ENCODE measurements at regions not wholly inside any gene's neighbourhood (a gene's known extent, or its start where the extent isn't known, plus 50 kb on each side); places are given as distances from the start of the nearest gene placed in this dataset.

DNA sequence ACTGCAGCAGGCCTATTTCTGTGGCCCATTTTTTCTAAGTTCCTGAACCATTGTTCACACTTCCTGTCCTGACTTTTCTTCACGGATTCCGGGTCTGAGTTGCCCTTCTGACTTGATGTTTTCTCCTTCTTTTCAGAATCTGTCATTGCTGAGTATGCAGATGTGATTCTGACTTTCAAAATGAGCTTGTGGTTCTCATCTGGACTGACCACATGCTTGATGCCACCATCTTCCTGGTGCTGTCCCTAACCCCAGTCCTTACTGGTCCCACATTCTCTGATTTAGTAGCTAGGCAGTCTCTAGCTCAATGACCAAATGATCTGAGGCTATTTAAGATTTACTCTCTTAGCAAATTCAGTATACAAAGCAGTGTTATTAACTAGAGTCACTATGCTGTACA, 822.3 kb upstream of the TENM3 start:
- no peak for DNase-seq

DNA sequence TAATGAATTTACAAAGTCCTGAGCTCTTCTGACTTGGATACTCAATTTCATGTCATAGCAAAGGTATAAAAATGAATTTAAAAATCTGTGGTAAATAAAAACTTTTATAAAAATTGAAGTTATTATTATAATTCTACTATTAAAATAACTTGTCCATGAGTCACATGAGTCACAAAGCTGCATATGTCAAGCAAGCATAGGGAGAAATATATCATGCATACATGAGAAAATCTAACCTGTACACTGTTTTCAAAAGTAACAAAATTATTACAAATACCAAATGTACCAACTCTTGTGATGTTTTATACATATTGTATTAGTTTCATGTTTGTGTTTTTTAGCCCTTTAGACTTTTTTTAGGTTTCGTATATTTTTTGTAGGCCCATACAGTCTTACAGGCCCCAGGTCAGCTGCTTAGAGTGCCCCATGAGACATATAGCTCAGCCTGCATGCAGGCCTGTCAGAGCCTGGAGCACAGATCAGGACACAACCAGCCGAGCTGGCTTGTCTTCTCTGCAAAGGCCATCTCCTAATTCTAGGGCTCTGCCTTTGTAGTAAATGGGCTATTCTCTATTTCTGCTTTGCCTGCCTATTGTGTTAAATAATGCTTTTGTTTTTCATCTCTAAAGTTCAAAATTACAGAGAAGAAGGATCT, 818.7 kb upstream of the TENM3 start:
- no peak for DNase-seq

DNA sequence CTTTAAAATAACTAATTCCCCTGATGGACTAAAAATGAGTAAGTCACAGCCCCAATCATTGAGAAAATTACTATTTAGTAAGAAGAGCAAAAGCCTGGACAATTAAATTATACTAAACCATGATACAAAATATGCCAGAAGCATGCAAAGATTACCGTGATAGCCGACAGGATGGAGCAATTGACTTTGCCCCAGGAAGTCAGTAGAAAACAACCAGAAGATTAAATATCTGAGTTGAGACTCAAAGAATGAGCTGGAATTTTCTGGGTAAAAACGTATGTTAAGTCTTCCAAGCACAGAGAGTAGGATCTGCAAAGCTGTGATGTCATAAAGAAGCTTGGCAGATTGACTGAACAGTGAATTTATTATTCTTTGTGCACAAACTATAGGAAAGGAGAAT, 816.1 kb upstream of the TENM3 start:
- DNase-seq: no peak

DNA sequence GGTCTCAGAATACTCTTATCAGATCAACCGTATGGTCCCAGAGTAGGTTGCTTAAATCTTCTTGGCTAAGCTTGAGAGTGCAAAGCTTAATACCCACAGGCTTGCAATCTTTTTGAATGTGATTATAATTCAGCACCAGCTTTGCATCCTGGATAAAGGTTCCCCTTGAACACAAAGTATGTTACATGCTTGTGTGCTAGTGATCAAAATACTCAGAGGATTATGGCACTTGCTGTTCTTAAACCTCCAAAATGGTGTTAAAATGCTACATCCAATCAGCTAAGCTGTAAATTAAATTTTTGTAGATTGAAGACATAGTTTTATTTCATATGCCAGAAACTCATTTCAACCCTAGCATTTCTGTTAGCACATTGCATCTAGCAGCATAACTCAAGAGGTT, 812.2 kb upstream of the TENM3 start:
- no peak for DNase-seq

DNA sequence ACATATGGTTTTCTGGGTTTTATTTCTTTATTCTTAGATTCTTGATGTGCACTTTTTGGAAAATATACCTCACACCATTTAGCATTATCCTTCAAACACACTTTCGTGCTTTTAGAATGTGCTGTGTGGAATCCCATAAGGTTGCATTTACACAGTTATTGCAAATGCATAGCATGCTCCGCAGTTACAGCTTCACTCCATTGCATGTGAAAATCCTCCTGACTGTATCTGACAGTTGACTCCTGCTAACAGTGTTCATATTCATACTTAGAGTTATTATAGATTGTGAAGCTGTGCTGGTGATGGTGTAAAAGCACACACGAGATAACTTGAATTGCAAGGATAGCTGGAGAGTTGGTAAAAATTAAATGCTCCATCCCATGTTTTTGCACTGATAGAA, 811.5 kb upstream of the TENM3 start:
- no peak for DNase-seq

DNA sequence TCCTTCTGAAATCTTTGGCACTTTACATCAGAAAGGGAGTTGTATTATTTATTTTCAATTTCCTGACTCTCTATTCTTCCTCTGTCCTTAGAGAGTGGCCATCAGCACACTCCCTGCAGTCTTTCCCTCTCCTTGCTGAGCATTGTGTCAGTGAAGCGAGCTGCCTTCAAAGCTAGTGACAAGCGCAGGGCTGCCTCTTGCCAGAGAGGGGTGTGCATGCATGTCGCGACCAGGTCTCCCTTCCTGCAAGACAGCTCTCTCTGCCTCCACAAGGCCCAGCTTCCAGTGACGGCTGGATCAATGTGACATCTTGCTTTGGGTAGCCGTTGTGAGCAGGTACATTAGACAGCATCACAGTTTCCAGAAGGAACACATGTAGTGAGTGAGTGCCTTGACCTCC, 810.9 kb upstream of the TENM3 start:
- DNase-seq: no peak

DNA sequence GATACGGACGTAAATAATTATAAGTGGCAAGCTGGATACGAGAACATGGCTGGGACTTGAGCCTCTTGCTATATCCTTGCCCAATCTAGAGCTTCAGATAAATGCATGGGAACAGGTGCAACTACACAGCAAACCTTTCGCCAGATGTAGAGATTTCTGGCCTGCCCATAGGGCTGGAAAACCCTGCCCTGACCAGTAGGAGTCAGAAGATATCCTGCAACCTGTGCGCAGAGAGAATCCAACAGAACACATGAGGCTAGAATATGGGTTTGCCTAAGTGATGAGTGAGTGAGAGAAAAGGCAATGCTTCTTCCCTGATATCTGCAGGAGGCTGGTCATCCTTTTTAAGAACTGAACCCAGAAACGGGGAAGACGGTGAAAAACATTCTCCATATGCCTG, 805.3 kb upstream of the TENM3 start:
- DNase-seq: no peak

DNA sequence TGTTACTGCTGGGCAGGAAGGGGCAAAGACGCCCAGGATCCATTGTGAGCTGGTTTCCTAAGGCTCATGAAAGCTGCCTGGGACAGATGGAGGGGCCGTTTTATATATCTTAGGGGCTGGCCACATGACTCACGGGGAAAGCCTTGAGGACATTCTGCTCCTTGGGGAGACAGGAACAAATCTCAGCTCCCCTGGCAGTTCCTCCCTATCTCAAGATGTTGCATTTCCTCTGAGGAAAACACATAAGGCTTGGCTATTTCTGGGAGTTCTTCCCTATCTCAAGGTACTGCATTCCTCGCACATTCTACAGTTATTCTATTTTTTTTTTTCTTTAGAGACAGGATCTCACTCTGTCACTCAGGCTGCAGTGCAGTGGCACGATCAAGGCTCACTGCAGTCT, 804.6 kb upstream of the TENM3 start:
- no peak for DNase-seq

DNA sequence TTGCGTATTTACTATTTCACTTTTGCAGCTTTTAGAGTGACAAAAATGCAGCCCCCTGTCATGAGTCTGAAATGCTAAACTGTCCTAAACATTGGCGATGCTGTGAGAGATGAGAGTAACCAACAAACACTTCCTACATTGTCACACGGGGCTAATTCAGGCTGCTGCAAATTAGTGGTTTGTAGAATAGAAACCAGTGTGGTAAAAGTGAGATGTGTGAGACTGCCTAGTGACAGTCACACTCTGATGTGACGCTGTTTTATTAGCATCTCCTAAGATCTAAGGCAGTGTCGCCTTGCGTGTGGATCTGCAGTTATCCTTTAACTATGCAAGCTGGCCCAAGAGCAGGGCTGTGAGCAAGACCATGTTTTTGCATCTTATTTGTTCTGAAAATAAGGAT, 800.2 kb upstream of the TENM3 start:
- no peak for DNase-seq

DNA sequence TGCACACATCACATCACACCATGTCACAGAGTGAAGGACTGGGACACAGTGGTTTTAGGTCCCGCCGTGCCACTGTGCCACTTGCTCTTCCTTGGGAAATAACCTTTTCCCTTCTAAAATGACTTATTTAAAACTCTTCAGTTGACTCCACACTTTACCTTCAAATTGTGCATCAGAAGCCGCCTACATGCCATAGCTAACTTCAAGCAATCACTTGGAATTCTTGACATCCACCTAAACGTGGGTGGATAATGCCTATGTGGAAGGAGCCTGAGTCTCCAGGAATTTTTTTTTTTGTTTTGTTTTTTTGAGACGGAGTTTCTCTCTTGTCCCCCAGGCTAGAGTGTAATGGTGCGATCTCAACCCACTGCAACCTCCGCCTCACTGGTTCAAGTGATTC, 777.4 kb upstream of the TENM3 start:
- DNase-seq: no peak

DNA sequence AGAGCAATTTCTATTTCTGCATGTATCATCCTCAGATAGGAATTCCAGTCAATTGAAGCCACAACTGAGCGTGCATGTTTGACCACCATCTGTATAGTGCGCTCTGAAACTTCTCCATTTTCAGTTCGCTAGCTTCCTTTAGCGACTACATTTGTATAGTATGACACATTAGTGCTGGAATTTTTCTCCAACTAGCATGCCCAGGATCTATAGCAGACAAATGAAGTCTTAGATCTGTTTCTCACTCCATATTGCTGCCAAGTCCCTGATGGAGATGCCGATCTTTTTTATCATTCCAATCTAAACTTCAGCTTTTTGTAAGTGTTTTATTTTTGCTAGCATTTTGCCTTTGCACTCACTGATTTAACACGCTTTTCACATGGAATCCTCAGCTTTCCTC, 774.8 kb upstream of the TENM3 start:
- no peak for DNase-seq

DNA sequence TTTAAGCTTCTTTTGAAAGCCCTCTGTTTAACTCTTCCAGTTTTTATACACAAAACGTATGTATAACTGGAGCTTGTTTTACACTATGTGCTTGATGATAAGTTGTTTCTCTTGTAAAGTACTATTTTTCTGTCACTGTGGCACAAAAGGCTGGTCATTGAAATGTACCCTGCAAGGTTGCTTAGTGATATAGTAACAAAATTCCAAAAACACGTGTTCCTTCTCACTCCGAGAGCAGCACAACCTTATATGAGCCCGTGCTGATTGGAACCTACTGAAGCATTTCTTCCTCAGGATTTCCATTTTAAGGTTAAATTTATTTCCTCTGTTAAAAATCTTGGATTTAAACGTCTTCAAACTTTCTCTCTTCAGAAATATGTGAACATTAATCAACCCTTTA, 772.9 kb upstream of the TENM3 start:
- no peak for DNase-seq

DNA sequence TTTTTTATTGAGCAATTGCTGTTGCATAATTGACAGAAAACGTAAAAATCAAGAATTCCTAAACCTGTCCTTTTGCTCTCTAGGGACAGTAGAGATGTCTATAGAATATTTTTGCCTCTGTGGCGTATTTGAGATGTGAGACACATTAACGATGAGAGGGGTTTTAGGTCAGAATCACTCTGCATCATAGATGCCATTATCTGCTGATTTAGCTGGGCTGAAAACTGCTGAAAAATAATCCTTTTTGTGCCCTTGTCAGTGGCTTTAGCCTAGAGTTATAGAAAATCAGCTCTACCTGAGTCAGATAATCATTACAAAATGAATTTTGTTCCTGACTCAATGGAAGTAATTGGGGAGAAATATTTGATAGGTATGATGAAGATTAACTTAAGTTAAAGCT, 767.8 kb upstream of the TENM3 start:
- no peak for DNase-seq

DNA sequence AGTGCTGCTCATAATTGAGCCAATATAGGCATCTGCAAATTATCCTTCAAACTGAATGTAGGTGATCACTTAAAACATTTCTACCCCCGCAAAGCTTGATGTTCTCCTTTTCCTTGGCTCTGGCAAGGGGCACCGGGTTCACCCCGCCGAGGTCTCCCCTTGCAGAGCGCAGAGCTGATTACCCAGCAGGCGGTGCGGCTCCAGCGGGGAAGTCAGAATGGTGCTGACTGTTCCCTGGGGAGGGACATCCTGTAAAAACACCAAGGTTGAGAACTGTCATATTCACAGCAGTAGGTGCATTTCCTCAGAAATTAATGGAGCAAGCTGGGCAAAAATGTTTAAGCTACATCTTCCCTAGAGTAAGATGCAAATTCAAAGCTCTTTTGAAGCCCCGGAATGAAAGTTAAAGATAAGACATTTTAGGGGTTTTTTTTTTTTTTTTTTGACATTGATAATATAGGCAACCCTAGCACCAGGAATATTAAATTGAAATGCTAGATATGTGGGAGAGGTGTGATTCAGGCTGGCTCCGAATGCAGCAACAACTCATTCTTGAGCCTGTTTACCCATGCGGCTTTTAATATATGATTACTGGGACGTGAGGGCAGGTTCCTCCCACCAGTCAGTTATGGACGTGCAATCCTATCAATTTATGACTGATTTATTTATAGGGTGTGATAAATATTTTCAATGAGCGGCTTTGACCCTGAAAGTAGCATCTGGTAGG, 767.3 kb upstream of the TENM3 start:
- no peak for DNase-seq

DNA sequence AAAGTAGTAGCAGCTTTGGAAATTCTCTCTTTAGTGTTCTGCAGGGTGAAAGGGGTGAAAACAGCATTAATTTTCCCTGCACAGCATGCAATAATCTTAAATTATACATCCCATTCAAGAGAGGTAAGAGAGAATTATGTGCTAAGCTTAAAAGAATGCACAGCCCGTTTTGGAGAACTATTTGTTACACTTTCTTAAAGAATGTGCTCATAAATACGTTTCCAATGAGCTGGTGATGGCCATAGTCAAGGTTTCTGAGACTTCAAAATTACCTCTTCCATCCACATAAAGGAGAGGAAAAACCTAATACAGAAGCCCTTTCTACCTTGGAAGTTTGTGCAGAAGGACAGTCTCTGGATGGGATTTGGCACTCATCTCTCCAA, 766.7 kb upstream of the TENM3 start:
- no peak for DNase-seq

DNA sequence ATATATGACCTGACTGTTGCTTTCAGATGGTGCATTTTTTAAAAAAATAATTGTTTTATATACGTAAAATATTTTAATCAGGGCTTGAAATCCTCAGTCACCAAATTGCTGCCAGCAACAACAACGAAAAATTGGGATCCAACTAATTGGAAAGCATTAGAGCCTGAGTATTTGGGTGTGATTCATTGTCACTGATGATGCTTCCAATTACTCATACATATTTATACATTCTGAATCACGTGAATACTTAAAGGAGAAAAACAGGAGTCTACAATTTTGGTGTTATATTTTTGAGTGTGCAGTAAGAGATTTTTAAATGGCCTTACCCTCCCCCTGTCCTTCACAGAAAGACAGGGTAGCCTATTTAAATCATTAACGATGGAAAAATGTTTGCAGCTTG, 765.6 kb upstream of the TENM3 start:
- no peak for DNase-seq

DNA sequence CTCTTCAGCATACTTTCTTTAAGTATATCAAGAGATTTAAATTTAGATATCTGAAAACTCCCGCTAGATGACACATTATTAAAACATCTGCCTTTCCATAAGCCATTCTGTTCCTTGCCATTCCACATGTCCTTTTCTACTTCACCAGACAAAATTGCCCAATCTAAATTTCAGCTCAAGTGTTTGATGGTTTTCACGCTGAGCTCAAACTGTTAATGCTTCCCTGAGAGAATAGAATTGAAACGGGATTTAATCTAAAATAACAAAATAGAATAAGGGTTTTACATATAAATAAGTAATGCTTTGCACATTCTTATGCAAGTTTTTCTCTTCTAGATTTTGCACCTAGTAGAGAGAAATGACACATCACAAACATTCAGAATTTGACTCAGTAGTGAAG, 764.5 kb upstream of the TENM3 start:
- DNase-seq: no peak

DNA sequence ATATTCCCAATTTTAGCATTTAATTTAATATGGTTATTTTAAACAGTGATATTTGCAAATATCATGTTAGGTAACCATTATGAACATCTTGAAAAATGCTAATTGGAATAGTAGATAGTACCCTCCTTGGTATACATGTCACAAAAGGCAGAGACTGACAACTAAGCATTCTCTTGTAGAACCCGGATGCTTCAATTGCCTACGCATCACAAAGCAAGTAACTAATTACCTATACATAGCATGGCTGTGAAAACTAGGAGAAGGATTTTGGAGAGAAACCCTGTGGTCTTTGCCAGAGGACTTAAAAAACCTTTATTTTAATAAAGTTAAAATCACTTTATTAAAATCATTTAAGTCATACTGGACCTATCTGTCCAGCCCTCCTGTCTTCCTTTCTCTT, 764.1 kb upstream of the TENM3 start:
- DNase-seq: no peak

DNA sequence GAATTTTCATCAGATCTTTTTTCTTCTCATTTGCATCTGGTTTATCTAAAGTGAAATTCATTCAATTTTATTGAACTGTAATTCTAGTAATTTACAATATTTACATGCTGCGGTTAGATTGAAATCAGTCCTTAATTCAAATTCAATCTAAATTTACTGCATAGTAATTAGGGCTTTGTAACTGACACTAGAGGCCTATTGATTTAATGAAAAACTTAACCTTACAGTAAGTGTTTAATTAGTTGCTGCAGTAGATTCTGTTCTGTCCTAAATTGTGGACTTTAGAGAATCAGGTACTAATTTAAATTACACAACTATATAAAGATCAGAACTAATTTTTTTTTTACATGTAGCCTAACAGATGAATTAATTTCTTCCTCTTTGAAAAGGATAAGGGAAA, 758.8 kb upstream of the TENM3 start:
- DNase-seq: no peak

DNA sequence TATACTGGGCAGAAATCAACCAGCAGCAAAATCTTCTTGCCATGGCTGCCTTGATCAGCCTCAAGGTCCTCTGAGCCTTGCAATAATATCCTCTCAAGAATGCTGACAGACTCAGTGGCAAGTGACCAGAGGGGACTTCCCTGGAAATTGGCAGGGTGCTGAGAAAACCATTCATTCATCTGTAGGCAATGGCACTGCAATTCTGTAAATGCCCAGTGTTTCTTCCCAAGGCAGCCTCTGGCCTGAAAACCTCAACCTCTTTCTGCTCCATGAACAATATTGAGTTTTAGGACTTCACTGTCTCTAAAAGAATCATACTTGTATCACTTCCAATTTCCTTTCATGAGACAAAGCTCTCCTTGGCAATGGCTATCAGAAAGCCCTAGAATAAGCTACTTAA, 754.3 kb upstream of the TENM3 start:
- DNase-seq: no peak

DNA sequence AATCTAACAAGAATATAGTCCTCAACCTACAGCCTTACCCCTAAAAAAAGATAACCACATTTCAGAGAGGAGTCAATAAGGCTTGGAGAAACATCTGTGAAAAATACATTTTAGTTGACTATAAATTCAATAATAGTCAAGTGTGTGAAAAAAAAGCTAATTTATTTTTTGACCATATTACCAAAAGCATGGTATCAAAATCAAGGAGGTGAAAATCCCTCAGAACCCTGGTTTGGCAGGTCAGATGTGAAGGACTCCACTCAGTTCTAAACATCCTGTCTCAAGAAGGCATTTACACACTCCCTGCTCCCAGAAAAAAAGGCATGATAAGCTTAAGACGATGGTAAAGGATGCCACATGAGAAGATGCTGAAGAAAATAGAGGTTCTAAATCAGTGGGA, 745.1 kb upstream of the TENM3 start:
- no peak for DNase-seq

DNA sequence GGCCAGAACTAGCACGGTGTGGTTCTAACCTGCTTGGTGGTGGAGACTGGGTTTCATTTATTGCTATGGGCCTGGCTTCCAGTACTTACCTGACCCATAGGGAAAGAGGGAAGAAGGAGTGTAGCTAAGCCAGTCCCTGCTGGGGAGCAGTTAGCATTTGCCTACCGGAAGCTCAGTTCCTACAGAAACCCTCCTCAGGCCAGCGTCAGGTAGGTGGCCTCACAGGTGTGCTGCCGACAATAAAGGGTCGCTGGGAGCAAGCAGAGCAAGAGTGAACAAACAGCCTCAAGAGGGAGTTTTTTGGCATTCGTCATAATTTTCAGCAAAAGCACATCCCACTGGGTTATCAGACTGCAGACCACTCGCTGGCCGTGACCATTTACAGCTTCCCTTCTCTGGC, 740.6 kb upstream of the TENM3 start:
- no peak for DNase-seq

DNA sequence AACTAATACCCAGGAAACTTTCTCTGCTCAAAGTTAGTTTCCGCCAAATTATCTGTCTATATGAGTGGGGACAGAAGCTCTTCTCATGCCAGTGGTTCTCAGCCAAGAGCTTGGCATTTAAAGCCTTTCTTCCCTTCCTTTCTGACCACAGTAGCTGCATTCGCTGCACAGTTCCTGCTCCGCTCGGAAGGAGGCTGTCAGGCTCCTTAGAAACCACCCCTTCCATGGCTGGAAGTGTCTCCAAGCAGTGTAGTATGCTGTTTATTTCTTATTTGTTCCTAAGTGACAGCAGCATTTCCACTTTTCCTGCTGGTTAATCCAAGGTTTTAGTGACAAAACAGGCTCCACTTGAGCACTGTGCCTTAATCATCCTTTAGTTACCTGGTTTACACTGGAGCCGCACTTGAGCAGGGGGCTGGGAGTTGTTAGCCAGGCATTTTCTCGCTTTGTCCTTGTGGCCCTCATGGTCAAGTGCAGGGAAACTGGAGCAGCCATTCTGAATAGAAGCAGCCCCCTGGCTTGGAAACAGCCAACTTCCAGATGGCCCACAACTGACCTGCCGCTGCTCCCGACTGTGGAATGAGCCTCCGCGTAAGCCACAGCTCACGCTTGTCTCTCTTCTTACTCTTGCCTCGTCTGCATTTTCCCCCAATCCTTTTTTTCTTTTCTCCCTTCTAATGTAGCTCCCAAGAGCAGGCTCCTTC, 739.4 kb upstream of the TENM3 start:
- no peak for DNase-seq

DNA sequence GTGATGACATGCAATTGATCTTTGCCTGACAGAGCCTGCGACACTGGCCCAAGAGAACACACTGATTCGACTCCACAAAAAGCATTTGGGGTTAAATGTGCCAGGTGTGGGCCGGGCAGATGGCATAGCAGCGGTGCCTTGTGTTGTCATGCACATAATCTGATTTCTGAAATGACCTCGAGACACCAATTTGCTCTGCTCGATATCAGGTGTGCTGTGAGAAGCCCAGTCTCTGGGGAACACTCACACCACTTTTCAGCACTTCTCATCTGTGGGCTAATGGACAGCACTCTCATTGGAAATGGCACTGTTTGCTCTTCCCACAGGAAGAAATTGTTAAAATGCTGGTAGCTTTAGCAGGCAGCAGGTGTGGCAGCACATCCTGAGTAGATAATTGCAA, 738.3 kb upstream of the TENM3 start:
- no peak for DNase-seq

All from activated CD4-positive, alpha-beta T cell treated with anti-CD3 and anti-CD28 coated beads, Interleukin-2, amount 50 U/mL, for 48 hours (primary cell).